ENCODE measurements at regions not wholly inside any gene's neighbourhood (a gene's known extent, or its start where the extent isn't known, plus 50 kb on each side); places are given as distances from the start of the nearest gene placed in this dataset.
"Not testable (repeated sequence)": the region's sequence is repeated elsewhere in the genome, so short reads cannot be mapped to it uniquely, and the experiment has no call there.

- no peak overlapping the region for H3K4me3 ChIP-seq (ENCODE audit: low read depth, low read length)
- peak; percentile 8 for DNase-seq (ENCODE audit: low read depth)
- TF ChIP-seq CTCF (IDR thresholded peaks at IDR 0.05; ENCODE audit: insufficient read depth, low read depth, low read length), result no peak
These were observed 133.8 kb downstream of the MRPL57 start for GRCh38 chr13:21310220-21310619.

DNA sequence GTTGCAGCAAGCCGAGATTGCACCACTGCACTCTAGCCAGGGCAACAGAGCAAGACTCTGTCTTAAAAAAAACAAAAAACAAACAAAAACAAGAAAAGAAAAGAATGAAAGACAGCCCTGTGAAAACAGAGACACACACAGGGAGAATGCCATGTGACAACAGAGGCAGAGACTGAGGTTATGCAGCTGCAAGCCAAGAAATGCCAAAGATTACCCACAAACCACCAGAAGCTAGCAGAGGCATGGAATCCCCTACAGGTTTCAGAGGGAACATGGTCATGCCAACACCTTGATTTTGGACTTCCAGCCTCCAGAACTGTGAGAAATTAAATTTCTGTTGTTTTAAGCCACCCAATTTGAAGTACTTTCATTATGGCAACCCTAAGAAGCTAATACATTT, 138.5 kb downstream of the MRPL57 start:
- DNase-seq (ENCODE audit: low read depth); H3K4me3 ChIP-seq (ENCODE audit: low read depth, low read length): not testable (repeated sequence)

GRCh38 chr13:21316376-21316775, 139.9 kb downstream of the MRPL57 start:
- no peak for TF ChIP-seq CTCF (IDR thresholded peaks at IDR 0.05; ENCODE audit: insufficient read depth, low read depth, low read length)
- no peak overlapping the region for H3K4me3 ChIP-seq (ENCODE audit: low read depth, low read length)
- DNase-seq (ENCODE audit: low read depth), result no peak

GRCh38 chr13:21318891-21319532, 140.1 kb downstream of the ZDHHC20 start:
- DNase-seq (ENCODE audit: low read depth), result peak; percentile 22
- no peak for TF ChIP-seq CTCF (IDR thresholded peaks at IDR 0.05; ENCODE audit: insufficient read depth, low read depth, low read length)
- peak overlapping the region; percentile 57 for H3K4me3 ChIP-seq (ENCODE audit: low read depth, low read length)

DNA sequence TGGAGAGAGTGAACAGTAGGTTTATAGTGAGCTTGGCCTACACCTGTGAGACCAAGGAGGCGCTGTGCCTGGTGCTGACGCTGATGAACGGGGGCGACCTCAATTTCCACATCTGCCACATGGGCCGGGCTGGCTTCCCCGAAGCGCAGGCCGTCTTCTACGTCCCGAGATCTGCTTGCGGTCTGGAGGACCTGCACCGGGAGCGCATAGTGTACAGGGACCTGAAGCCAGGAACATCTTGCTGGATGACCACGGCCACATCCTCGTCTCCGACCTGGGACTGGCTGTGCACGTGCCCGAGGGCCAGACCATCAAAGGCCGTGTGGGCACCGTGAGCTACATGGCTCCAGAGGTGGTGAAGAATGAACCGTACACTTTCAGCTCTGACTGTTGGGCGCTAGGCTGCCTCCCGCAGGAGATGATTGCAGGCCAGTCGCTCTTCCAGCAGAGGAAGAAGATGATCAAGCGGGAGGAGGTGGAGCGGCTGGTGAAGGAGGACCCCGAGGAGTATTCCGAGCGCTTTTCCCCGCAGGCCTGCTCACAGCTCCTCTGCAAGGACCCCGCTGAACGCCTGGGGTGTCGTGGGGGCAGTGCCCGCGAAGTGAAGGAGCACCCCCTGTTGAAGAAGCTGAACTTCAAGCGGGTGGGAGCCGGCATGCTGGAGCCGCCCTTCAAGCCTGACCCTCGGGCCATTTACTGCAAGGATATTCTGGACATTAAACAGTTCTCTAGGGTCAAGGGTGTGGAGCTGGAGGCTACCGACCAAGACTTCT, 139.0 kb downstream of the ZDHHC20 start:
- DNase-seq (ENCODE audit: low read depth), result no peak
- no peak for TF ChIP-seq CTCF (IDR thresholded peaks at IDR 0.05; ENCODE audit: insufficient read depth, low read depth, low read length)
- no peak overlapping the region for H3K4me3 ChIP-seq (ENCODE audit: low read depth, low read length)

GRCh38 chr13:21320642-21321034, 138.5 kb downstream of the ZDHHC20 start:
- DNase-seq (ENCODE audit: low read depth), result no peak
- no peak for TF ChIP-seq CTCF (IDR thresholded peaks at IDR 0.05; ENCODE audit: insufficient read depth, low read depth, low read length)
- H3K4me3 ChIP-seq (ENCODE audit: low read depth, low read length), result no peak overlapping the region

GRCh38 chr13:21321269-21321668, 137.8 kb downstream of the ZDHHC20 start:
- no peak for TF ChIP-seq CTCF (IDR thresholded peaks at IDR 0.05; ENCODE audit: insufficient read depth, low read depth, low read length)
- no peak overlapping the region for H3K4me3 ChIP-seq (ENCODE audit: low read depth, low read length)
- no peak for DNase-seq (ENCODE audit: low read depth)

Data from fibroblast of villous mesenchyme (primary cell).